Esophagus squamous epithelium (tissue), 4 donors: ENCODE measurements at regions not wholly inside any gene's neighbourhood (a gene's known extent, or its start where the extent isn't known, plus 50 kb on each side); places are given as distances from the start of the nearest gene placed in this dataset.

Experiments used
- POLR2A ChIP-seq, 4 donors: fragments of 450-650 bp; IDR thresholded peaks; one replicate each; pipeline ENCODE4 v1.6.1; 2017; ENCODE audit warnings: antibody characterized with exemption in 4 of 4, mild to moderate bottlenecking in 4 of 4, moderate library complexity in 3 of 4
- TF ChIP-seq, protein P1 (sequence below), 6 experiments: fragments of 450-650 bp in 4 of 6; fragments of 200-600 bp in 2 of 6; sonication (generic) in 2 of 6; IDR thresholded peaks; one replicate each; pipeline ENCODE4 v1.5.1; 2016 to 2019; ENCODE audit warnings: antibody characterized with exemption in 6 of 6, mild to moderate bottlenecking in 4 of 6, moderate library complexity in 4 of 6

DNA sequence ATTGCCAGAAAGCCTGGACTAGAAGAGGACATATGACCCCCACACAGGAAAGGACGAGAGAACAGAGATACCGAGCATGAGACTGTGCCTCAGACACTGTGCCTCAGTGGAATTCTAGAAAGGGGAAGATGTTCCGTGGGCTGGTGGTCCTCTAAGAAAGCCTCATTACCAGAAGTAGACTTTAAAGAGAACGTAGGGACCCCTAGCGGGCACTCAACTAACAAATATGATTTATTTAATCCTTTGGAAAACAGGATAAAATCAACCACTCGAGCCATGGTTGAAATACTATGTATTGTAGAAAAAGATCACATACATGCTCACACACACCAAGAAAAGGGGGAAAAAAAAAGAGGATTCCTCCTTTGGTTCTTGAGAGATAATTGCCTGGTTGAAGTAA is 701.2 kb upstream of the SORCS1 start:
- TF ChIP-seq, protein P1, sequence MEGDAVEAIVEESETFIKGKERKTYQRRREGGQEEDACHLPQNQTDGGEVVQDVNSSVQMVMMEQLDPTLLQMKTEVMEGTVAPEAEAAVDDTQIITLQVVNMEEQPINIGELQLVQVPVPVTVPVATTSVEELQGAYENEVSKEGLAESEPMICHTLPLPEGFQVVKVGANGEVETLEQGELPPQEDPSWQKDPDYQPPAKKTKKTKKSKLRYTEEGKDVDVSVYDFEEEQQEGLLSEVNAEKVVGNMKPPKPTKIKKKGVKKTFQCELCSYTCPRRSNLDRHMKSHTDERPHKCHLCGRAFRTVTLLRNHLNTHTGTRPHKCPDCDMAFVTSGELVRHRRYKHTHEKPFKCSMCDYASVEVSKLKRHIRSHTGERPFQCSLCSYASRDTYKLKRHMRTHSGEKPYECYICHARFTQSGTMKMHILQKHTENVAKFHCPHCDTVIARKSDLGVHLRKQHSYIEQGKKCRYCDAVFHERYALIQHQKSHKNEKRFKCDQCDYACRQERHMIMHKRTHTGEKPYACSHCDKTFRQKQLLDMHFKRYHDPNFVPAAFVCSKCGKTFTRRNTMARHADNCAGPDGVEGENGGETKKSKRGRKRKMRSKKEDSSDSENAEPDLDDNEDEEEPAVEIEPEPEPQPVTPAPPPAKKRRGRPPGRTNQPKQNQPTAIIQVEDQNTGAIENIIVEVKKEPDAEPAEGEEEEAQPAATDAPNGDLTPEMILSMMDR (IDR thresholded peaks at IDR 0.05) = no peak
- TF ChIP-seq POLR2A (IDR thresholded peaks at IDR 0.05) = no peak
